ENCODE measurements at regions not wholly inside any gene's neighbourhood (a gene's known extent, or its start where the extent isn't known, plus 50 kb on each side); places are given as distances from the start of the nearest gene placed in this dataset.
"Not testable (repeated sequence)": the region's sequence is repeated elsewhere in the genome, so short reads cannot be mapped to it uniquely, and the experiment has no call there.

GRCh38 chr11:44472916-44473315, 92.5 kb upstream of the CD82 start:
- Histone ChIP-seq H3K27me3 (peaks cover 46% of the 10 kb centered on the region), H3K4me1 (ENCODE audit: control insufficient read depth in 1 of 2, insufficient read depth in 1 of 2, low read depth in 1 of 2, low read length in 1 of 2) (no peaks in the 10 kb centered on the region), H3K4me3 (ENCODE audit: low read depth in 1 of 2, low read length in 1 of 2) (no peak overlapping the region), H3K27ac (no peak overlapping the region), H3K9me3 (no peaks in the 10 kb centered on the region), H3K36me3 (no peaks in the 10 kb centered on the region)
- no peak for TF ChIP-seq CTCF (IDR thresholded peaks at IDR 0.05)

- Histone ChIP-seq H3K27me3 (peaks cover 38% of the 10 kb centered on the region), H3K36me3 (no peaks in the 10 kb centered on the region), H3K4me3 (ENCODE audit: low read depth in 1 of 2, low read length in 1 of 2) (no peak overlapping the region), H3K4me1 (ENCODE audit: control insufficient read depth in 1 of 2, insufficient read depth in 1 of 2, low read depth in 1 of 2, low read length in 1 of 2) (no peaks in the 10 kb centered on the region), H3K9me3 (no peaks in the 10 kb centered on the region), H3K27ac (no peak overlapping the region)
- no peak for TF ChIP-seq CTCF (IDR thresholded peaks at IDR 0.05)
Observed at GRCh38 chr11:44474702-44475101, 90.8 kb upstream of the CD82 start.

- H3K4me3 ChIP-seq (ENCODE audit: low read depth in 1 of 2, low read length in 1 of 2) = no peak overlapping the region
Observed at GRCh38 chr11:44475114-44475686, 90.3 kb upstream of the CD82 start.

GRCh38 chr11:44482338-44482737, 83.1 kb upstream of the CD82 start:
- not testable (repeated sequence) for H3K36me3 ChIP-seq; H3K9me3 ChIP-seq; H3K4me1 ChIP-seq (ENCODE audit: control insufficient read depth in 1 of 2, insufficient read depth in 1 of 2, low read depth in 1 of 2, low read length in 1 of 2); H3K27ac ChIP-seq; H3K4me3 ChIP-seq (ENCODE audit: low read depth in 1 of 2, low read length in 1 of 2)
- H3K27me3 ChIP-seq = peaks cover 14% of the 10 kb centered on the region

More at GRCh38 chr11:44475114-44475686, 90.3 kb upstream of the CD82 start:
- Histone ChIP-seq H3K9me3 (no peaks in the 10 kb centered on the region), H3K27ac (no peak overlapping the region), H3K4me1 (ENCODE audit: control insufficient read depth in 1 of 2, insufficient read depth in 1 of 2, low read depth in 1 of 2, low read length in 1 of 2) (no peaks in the 10 kb centered on the region), H3K36me3 (no peaks in the 10 kb centered on the region), H3K27me3 (peaks cover 38% of the 10 kb centered on the region)
- no peak for TF ChIP-seq CTCF (IDR thresholded peaks at IDR 0.05)

- Histone ChIP-seq H3K36me3 (no peaks in the 10 kb centered on the region), H3K27me3 (peaks cover 11% of the 10 kb centered on the region), H3K27ac (no peak overlapping the region), H3K9me3 (no peaks in the 10 kb centered on the region), H3K4me3 (ENCODE audit: low read depth in 1 of 2, low read length in 1 of 2) (no peak overlapping the region), H3K4me1 (ENCODE audit: control insufficient read depth in 1 of 2, insufficient read depth in 1 of 2, low read depth in 1 of 2, low read length in 1 of 2) (no peaks in the 10 kb centered on the region)
- TF ChIP-seq CTCF (IDR thresholded peaks at IDR 0.05) = no peak
Observed at GRCh38 chr11:44483919-44484610, 81.4 kb upstream of the CD82 start.

GRCh38 chr11:44488165-44488965, 77.1 kb upstream of the CD82 start:
- H3K9me3 ChIP-seq = no peaks in the 10 kb centered on the region
- no peaks in the 10 kb centered on the region for H3K36me3 ChIP-seq
- H3K27me3 ChIP-seq = peaks cover 29% of the 10 kb centered on the region
- no peaks in the 10 kb centered on the region for H3K4me1 ChIP-seq (ENCODE audit: control insufficient read depth in 1 of 2, insufficient read depth in 1 of 2, low read depth in 1 of 2, low read length in 1 of 2)
- no peak overlapping the region for H3K27ac ChIP-seq
- no peak overlapping the region for H3K4me3 ChIP-seq (ENCODE audit: low read depth in 1 of 2, low read length in 1 of 2)
- no peak for TF ChIP-seq CTCF (IDR thresholded peaks at IDR 0.05)

All from neutrophil (primary cell).